NCI-H226 (cell line): ENCODE measurements at regions not wholly inside any gene's neighbourhood (a gene's known extent, or its start where the extent isn't known, plus 50 kb on each side); places are given as distances from the start of the nearest gene placed in this dataset.
A peak's percentile ranks its signal among the peaks of the same experiment; 100 is the strongest.

Experiments
- DNase-seq: peaks from one replicate; pipeline ENCODE4 v3.0.0-alpha.2; 2015

DNA sequence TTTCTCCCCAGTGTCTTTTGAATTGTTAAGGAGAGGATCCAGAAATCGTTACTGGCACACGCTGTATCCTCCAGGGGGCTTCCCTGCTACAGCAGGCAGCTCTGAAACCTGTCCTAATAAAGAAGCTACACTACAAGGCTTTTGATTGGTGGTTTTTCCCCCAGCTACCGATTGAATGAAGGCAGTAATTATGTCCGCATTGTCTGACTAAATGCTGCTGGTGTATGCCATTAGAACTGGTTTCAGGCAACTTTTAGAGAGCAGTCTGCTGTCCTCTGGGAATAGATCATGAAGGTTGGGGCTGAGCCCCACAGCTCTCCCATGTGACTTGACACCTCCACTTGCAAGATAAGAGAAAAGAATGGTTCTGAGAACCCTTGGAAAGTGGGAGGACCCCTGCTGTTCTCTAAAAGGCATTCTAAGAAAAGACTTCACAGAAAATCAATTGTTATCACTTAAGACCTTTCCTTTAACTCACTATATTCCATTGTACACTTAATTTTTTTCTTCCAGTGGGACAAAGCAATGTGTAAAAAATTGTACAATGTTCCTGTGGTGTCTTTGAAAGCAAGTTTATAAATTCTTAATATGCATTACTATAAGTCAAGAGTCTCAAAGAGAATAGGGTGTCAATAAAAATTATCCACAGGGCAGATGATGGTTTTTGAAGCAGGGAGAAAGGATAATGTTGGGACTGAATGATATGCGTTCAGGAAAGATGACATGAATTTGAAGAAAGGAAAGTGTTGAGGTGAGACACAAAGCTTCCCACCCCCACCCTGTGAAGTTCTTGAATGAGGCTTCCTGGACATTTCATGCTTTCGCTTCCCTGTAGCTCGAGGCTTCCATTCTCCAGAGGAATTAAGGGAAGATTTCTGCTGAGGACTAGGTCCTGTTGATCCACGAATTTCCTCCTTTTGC is 53.0 kb upstream of the DAZL start:
- no peak for DNase-seq

DNA sequence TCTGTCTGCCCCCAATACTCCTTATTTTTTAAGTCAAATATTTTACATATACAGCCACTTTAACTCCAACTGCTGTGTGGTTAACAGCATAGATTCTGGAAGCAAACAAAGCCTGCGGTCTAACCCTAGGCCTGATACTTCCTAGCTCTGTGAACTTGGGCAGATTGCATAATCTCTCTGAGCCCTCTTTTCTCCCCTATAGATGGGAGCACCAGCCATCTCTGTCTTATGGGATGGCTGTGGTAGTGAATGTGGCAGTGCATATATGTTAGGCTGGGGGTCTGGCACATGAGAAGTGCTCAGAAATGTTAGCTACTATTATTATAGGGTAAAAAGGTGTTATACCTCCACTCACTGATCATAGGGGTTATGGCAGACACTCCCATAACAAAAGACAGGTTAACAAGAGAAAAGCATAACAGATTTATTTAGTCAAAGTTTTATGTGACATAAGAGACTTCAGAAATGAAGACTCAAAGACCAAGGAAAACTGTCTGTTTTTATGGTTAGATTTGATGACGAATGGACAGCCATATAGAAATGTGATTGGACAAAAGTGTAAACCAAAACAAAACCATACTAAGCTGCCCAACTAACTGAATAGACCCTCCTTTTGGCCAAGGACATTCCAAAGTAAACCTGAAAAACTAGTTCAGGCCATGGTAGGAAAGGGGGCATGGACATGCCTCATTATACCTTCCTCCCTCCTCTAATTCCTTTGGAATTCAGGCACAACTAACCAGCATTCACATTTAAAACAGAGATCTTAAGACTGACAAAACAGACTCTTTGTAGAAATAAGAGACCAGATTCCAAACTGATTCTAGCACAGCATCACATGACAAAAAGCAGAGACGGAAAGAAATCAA is 53.9 kb upstream of the DAZL start:
- DNase-seq = no peak

DNA sequence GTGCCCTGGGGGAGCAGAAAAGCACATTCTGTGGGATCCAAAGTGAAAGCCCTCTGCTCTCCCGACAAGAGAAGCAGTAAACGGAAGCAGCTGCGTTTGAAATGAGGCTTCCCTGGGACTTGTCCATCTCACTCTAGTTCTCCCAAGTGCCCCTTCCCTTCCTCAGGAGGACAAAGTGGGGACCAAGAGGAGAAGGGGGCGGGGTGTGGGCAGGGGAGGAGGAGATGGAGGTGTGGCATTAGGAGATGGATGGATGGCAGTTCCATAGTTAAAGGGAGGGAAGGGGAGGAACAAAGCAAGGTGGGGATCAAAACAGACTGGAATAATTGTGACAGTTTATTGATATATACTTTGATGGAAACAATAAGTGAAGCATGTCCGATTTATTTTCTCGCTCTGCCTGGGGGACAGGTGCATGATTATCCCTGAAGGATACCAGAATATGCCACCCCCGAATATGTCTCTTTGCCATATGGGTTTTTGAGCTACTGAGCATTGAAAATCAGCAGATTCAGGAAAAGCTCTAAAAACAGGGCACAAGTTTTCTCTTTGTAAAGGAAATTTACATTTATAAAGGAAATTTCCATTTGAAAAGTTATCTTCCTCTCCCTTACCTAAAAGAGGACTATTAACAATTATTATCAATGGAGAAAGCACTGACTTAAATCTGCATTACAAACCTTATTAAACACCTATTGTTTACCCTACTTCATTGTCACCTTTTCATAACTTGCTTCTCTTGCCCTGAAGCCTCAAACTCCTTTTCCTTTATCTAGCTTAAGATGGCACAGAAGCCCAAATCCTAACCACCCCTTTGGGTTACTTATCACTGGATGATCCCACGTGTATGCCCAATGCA is 58.9 kb upstream of the DAZL start:
- no peak for DNase-seq

DNA sequence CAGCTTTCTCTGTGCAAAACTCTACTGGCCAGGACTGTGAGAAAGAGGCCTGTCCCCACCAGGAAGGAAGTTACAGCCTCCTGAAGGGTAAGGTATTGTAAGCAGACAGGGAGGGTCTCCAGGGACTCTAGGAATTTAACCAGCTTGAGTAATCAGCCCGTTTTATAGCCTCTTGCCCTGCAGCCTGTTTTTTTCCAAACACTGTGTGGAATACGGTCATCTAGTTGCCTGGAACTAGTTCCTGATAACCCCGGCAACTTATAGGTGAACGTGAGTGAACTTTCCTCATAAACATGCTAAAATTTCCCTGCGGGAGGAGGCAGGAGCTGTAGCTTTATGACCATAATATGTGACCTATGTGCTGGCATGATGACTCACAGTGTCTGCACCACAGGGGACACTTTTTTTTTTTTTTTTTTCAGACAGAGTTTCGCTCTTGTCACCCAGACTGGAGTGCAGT is 60.1 kb upstream of the DAZL start:
- DNase-seq = no peak

DNA sequence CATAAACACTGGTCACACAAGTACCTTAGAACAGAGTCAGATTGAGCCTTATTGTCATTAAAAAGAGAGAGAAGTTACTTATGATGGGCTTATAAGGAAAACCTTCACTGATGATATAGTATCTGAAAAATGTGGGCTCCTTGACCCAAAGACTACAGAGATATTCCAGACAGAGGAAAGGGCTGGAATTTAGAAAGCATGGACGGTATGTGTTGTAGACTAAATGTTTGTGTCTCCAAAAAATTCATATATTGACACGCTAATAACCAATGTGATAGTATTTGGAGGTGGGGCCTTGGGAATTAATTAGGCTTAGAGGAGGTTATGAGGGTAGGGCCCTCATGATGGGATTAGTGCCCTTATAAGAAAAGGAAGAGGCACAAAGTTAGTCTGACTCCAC is 61.0 kb upstream of the DAZL start:
- DNase-seq = no peak

DNA sequence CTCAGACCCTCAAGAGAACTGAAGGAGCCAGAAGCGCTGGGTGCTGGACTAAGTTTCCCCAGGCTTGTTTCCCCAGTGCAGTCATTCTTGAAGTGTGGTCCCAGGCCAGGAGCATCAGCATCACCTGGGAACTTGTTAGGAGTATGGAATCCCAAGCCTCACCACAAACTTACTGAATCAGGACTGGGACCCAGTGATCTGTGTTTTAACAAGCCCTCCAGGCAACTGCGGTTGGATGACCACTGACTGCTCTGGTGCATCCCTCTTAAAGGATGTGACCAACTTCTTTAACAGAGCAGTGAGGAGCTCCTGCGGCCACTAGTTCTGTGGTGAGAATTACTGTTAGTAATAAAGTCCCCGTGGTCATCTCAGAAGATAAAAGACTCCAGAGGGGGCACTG is 62.4 kb upstream of the DAZL start:
- no peak for DNase-seq

DNA sequence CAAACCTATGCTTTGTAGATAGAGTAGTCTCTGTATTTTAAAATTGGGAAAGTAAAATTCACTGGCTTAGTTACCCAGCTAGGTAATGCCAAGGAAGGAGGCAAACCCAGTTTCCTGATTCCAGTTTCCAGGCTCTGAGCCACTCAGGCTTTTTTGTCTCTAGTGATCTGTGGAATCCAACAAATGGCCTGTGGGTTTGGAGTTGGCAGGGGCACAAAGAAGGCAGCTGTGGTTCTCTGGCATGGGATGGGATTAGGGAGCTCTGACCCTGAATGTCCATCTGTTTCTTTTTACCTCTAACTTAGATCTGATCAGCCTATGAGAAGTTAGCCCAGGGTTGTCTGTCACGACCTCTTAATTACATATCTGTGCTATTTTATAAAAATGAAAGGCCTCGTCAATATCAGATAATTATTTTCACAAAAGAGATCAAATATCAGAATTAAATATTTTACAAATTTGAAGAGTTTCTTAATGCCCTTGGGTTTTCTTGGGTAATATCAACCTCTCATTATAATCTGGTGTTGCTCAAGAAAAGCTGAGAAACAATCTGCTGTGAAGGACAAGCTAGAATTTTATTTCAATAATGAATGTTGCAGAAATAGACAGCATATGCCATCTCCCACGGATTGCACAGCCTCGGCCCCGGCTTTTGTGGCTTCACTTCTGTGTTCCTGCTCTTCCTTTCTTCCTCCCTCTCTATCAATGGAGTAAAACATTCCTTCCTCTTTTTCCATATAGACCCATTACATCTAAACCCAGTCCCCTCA is 63.7 kb upstream of the DAZL start:
- DNase-seq = no peak

DNA sequence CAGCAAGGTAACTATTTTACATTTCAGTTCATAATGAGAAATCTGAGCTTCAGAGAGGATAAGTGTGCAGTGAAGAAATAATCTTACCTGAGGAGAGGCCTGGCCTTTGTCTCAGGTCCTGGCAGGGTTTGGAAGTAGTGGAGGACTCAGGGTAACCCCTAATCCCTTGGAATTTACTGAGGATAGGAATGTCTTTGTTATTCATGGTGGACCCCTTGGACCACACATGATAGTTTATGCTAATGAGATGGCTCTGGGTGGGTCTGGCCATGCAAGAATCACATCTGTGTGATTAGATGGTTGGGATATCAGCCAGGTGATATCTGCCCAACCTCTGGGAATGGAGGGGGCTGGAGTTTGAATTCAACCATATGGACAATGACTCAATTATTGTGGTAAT is 65.0 kb upstream of the DAZL start:
- DNase-seq = no peak

DNA sequence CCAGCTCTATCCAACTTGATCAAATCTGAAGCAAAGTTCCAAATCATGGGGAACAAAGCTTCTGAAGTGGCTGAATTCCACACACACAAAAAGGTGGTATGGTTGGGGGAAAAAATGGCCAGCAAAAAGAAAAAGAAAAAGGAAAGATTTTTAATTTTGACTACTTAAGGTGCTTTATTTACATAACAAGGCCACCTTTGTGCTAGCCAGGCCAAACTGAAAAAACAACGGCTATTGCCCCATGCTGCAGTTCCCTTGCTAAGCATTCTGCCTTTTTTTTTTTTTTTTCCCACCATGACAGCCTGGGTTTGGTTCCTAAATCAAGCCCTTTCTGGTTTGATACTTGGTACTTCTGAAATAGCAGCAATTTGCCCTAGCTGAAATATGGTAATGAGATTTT is 66.5 kb upstream of the DAZL start:
- DNase-seq = no peak

DNA sequence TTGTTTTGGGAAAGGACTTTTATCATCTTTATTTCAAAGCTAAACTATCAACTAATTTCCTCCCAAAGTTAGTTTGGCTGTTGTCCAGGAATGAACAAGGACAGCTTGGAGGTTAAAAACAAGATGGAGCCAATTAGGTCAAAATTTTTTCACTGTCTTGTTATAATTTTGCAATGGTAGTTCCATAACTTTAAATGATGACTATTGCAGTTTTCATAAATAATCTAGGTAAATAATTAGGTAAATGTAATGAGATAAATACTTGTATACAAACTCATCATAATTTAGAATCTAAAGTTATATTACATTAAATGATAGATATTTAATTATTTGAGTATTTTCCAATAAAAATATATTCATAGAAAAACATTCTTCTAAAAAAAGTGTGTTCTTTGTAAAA is 68.3 kb upstream of the DAZL start:
- DNase-seq = no peak

DNA sequence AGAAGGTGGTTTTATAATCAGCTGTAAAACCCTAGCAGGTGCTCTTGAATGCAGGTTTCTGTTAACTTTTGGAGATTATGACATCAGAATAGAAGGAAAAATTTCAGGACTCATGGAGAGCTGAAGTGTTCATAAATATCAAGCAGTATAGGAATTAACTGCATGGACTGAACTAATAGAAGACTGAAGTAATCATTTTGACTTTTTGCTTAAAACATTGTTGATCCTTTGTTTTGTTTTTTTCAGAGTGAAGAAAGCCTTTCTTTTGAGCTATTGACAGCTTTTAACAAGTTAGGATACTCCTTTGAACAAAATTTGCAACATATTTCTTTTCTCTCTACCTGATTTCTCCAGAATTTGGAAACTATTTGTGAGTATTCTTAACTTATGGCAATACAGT is 70.6 kb upstream of the DAZL start:
- no peak for DNase-seq

DNA sequence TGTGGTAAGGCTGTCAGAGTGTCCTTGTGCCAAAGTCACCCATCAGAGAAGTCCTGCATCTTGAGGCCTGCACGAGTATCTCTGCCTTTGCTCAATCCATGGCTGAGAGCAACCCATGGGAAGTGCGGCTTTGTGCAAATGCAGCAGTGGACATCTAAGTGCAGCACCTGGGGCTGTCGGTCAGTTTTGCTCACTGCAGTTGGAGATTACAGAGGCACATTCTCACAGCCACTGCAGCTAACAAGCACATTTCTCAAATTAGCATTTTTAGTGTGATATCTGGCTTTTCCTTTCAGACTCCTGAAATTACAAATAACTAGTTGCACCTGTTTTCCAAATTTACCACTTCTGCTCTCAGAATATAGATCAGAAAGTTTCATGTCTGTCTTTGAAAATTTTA is 81.5 kb upstream of the DAZL start:
- no peak for DNase-seq

DNA sequence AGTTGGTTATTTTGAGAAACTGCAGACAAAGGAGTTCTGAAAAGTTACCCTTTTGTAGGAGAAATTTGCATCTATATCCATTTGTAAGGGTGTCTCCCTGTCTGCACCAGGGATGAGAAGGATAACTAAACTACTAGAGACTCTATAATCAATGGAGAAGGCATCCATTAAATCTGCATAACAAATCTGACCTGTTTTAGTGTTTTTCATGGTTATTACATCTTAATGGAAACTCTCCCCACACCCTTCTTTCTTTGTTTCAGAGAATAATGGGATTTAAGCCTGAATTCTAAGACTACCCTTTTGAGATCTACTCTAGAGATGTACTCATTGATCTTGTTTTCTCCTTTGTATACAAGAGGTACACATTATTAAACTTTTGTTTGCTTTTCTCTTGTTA is 82.0 kb upstream of the DAZL start:
- DNase-seq = no peak

DNA sequence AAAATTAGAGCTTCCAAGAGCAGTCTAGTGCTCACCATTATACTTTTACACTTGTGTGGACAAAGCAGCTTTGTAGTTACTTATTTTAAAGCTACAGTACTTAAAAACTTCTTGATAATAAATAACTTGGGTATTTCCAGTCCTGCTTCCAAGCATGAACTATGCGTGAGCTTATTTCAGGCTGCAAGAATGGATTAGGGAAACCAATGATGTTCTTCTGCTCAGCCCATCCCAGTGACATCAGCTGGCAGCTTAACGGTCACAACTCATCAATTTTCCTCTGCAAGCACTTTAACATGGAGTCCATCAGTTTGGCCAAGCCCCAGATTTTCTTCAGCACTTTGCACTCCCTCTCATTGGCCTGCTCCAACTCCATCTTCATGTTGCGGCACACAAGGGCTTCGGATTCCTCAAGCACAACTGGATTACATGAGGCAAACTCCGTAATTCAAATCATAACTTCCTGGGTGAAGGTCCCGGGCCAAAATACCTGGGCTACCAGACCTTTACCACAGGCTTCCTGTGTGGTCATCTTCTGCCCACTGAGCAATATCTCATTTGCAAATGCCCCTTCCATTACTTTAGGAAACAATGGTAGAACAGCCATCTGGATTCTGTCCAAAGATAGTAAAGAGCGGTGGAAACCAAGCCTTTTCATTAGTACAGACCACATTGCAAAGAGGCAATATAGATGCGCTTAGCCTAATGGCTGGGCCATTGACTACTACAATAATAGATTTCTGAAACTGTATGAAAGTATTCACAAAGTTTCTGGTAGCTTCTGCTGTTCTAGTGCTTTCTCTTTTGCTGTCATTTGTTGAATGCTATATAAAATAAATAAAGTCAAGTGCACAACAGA is 87.5 kb upstream of the DAZL start:
- no peak for DNase-seq

DNA sequence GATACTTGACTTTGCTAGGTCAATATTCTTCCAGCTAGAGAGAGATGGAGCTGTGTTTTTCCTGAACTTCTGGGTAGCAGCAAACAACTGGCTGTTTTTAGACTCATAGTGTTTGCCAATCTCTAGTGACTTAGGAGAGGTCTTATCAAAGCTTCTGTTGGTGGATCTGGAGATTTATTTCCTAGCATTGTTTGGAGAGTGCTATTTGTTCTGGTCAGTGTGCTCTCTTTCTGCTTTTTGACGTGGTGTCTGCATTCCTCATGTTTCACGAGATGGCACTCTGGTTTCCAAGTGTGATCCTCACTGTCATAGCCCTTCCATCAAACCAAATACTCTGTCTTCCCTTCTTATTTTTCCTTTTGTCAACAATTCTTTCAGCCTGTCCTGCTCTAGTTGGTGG is 88.6 kb upstream of the DAZL start:
- no peak for DNase-seq

DNA sequence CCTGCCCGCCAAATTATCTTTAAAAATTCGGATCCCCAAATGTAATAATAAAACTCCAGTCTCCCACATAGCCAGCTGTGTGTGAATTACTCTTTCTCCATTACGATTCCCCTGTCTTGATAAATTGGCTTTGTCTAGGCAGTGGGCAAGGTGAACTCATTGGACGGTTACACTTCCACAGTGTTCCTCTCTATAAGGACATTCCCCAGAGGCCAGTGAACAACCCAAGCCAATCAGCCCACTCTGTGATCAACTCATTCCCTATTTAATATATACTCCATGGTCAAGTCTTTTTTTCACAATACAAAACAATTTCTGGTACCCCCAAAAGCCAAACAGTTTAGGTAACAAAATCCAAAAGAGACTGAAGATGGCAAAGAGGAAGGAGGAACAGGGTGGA is 90.5 kb upstream of the DAZL start:
- DNase-seq = no peak

DNA sequence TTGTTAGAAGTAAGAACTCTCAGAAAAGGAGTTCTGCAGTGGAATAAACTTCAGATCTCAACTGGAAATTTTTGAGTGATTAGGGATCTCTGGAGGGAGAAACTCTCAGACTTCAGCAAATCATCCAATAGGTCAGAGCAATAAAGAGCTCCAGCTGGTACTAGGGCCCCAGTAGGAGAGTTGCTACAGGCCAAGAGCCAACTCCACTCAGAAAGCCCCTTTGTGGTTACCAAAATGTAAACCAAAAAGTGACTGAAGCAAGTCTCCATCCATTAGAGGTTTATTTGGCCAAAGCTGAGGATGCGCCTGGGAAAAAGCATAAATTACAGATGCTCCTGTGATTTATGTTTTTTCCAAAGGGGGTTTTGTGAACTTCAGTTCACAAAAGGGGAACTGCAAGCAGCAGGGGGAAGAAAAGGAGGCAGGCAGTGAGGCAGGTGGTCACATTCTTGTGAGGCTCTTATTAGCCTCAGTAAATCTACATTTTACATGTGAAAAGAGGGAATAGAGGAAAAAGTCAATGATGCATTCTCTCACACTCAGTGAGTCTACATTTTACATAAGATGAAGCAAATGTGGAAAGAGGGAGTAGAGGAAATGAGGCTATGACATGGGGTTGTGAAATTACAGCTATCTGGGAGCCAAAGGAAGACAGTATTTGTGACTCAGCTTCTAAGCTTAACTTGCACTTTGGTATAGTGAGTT is 92.4 kb upstream of the DAZL start:
- peak; percentile 49 for DNase-seq

DNA sequence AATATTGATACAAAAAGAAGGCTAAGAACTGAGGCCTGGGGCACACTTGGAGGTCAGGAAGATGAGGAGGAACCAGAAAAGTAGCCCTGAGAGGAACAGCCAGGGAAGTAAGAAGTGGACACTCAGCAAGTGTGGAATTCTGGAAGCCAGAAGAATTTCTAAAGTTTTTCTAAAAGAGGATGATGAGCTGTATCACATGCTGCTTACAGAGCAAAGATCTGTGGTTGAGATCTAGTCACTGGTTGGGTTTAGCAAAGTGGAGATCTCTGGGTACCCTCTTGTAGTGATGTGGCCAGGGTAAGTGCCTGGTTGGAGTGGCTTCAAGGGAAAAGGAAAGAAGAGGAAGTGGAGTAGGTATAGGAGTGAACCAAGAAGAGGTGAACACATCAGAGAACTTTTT is 95.4 kb upstream of the DAZL start:
- no peak for DNase-seq

DNA sequence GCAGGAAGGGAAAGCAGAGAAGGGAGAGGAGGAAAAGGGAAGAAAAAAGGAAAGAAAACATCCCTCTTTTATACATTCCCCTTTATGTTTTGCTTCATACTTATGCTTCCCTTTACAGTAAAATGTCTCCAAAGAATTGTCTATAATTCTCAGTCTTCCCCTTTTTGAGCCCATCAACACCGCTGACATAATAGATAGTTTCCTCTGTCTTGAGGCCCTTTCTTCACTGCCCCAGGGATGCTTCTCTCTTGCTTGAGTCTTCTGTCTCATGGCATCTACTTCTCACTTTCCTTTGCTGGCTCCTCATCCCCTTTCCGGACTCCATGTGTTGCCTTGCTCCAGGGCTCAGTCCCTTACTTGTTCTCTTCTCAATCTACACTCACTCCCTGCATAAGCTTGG is 99.7 kb upstream of the DAZL start:
- DNase-seq = no peak

DNA sequence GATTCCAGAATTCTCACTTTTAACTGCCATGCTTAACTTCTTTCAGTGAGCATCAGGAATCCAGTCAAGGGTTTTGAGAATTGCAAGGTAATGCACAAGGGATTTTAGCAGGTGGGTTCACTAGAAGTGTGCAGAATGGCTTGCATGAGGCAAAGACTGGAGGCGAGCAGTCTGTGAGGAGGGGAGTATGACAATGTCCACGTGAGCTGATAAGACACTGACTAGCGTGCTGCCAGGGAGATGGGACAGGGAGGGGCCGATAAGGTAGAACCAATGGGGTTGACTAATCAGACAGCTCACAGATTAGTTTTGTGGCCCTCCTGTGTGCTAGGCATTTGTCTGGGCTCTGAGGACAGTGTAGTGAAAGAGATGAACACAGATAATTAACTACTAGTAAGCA is 102.0 kb upstream of the DAZL start:
- no peak for DNase-seq

DNA sequence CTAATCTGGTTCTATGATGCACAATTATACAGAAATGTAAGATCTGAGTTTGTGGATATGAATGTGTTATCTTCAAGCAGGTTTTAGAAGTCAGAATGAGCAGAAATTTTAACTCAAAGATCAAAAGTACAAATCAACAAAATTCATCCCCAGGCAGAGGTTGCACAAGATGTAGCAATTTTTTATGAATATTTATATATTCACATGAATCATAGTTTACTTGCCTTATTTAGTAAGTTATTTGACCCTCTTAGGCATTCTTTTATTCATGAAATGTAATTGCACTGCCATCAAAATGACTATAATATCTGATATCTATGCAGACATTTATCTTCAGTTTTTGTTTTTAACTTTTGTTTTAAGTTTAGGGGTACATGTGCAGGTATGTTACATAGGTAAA is 103.1 kb upstream of the DAZL start:
- no peak for DNase-seq
